IMR-90 (cell line): ENCODE measurements at regions not wholly inside any gene's neighbourhood (a gene's known extent, or its start where the extent isn't known, plus 50 kb on each side); places are given as distances from the start of the nearest gene placed in this dataset.

Experiments
- ATAC-seq: fragments of 200-7000 bp; cut with Tn5 transposase; 2 replicates; pipeline ENCODE4 v1.9.1; 2020; ENCODE audit warnings: low read depth, mild to moderate bottlenecking, moderate library complexity
- BruUV-seq: library from RNA; stranded (reverse); fragments of 400-500 nt; replicated peaks from 2 replicates; lab custom pipeline; 2021; lab: Mats Ljungman, UMichigan
- CTCF ChIA-PET: fragments of 300-600 bp; formaldehyde crosslinking; extraction: SDS; loops from one replicate; lab custom pipeline; 2021; ENCODE audit warnings: antibody characterized with exemption; lab: Yijun Ruan, JAX
- POLR2A ChIA-PET: fragments of 300-600 bp; sonication (Branson Sonifier 250); formaldehyde crosslinking; loops from one replicate; lab custom pipeline; 2022; ENCODE audit warnings: antibody characterized with exemption; ENCODE audit not compliant: unreplicated experiment; lab: Charles Lee
- DNase-seq: peaks from one replicate; pipeline ENCODE4 v3.0.0; 2013
- H2AFZ ChIP-seq: replicated peaks from 2 replicates; pipeline ENCODE3; 2013; ENCODE audit warnings: low read length, mild to moderate bottlenecking; ENCODE audit not compliant: poor library complexity
- H2AK5ac ChIP-seq: 2 replicates; pipeline ENCODE4 v1.6.1; 2013; ENCODE audit warnings: low read depth, low read length, inconsistent platforms
- H2AK9ac ChIP-seq: replicated peaks from 2 replicates; pipeline ENCODE3; 2013; ENCODE audit warnings: mild to moderate bottlenecking, low read depth, low read length, moderate library complexity; ENCODE audit not compliant: poor library complexity
- H2BK120ac ChIP-seq: 2 replicates; pipeline ENCODE4 v1.6.1; 2013; ENCODE audit warnings: low read depth, low read length, inconsistent platforms
- H2BK15ac ChIP-seq: 3 replicates; pipeline ENCODE4 v1.6.1; 2013; ENCODE audit warnings: low read depth, low read length, inconsistent platforms
- H2BK20ac ChIP-seq: 2 replicates; pipeline ENCODE4 v1.6.1; 2013; ENCODE audit warnings: low read depth, mild to moderate bottlenecking, inconsistent platforms, low read length, moderate library complexity
- H2BK5ac ChIP-seq: 2 replicates; pipeline ENCODE4 v1.6.1; 2013; ENCODE audit warnings: mild to moderate bottlenecking, low read depth, low read length, inconsistent platforms; ENCODE audit not compliant: poor library complexity, severe bottlenecking
- H3K14ac ChIP-seq: replicated peaks from 2 replicates; pipeline ENCODE4 v1.6.1; 2013; ENCODE audit warnings: low read depth, low read length, inconsistent platforms
- H3K18ac ChIP-seq: 2 replicates; pipeline ENCODE4 v1.6.1; 2013; ENCODE audit warnings: low read depth, low read length, control low read depth
- H3K23ac ChIP-seq: 2 replicates; pipeline ENCODE4 v1.6.1; 2013; ENCODE audit warnings: low read depth, low read length, inconsistent platforms
- H3K27ac ChIP-seq: 2 replicates; pipeline ENCODE4 v1.5.1; 2013; ENCODE audit warnings: mild to moderate bottlenecking, control low read depth, low read length; ENCODE audit not compliant: insufficient read depth
- H3K27me3 ChIP-seq: 2 replicates; pipeline ENCODE4 v1.6.1; 2013; ENCODE audit warnings: low read length; ENCODE audit not compliant: control insufficient read depth, insufficient read depth
- H3K36me3 ChIP-seq: 2 replicates; pipeline ENCODE4 v1.6.1; 2013; ENCODE audit warnings: low read length, mixed read lengths; ENCODE audit not compliant: control insufficient read depth, insufficient read depth
- H3K4ac ChIP-seq: 2 replicates; pipeline ENCODE4 v1.6.1; 2013; ENCODE audit warnings: low read depth, low read length, inconsistent platforms
- H3K4me1 ChIP-seq: 2 replicates; pipeline ENCODE4 v1.6.1; 2013; ENCODE audit warnings: low read length, mixed read lengths; ENCODE audit not compliant: control insufficient read depth, insufficient read depth
- H3K4me2 ChIP-seq: 2 replicates; pipeline ENCODE4 v1.6.1; 2013; ENCODE audit warnings: low read depth, mild to moderate bottlenecking, control low read depth, low read length, moderate library complexity
- H3K4me3 ChIP-seq: 2 replicates; pipeline ENCODE4 v1.5.1; 2013; ENCODE audit warnings: low read depth, mild to moderate bottlenecking, control low read depth, low read length, moderate library complexity; ENCODE audit not compliant: insufficient read depth
- H3K56ac ChIP-seq: 2 replicates; pipeline ENCODE4 v1.6.1; 2013; ENCODE audit warnings: low read length, inconsistent platforms; ENCODE audit not compliant: insufficient read depth; ENCODE audit errors: extremely low read depth
- H3K79me1 ChIP-seq, 2 experiments: 2 replicates each; pipeline ENCODE4 v1.6.1; 2013; ENCODE audit warnings: low read length in 2 of 2, inconsistent platforms in 1 of 2, low read depth in 1 of 2
- H3K9ac ChIP-seq: 2 replicates; pipeline ENCODE4 v1.6.1; 2013; ENCODE audit warnings: low read depth, low read length, control low read depth
- H3K9me1 ChIP-seq: 2 replicates; pipeline ENCODE4 v1.6.1; 2013; ENCODE audit warnings: low read length, inconsistent platforms; ENCODE audit not compliant: insufficient read depth
- H3K9me3 ChIP-seq: 2 replicates; pipeline ENCODE4 v1.6.1; 2013; ENCODE audit warnings: low read length; ENCODE audit not compliant: control insufficient read depth, insufficient read depth
- H4K20me1 ChIP-seq: 2 replicates; pipeline ENCODE4 v1.6.1; 2013; ENCODE audit warnings: low read length, inconsistent platforms; ENCODE audit not compliant: insufficient read depth
- H4K5ac ChIP-seq: 2 replicates; pipeline ENCODE4 v1.6.1; 2013; ENCODE audit warnings: mild to moderate bottlenecking, low read depth, low read length, control low read depth
- H4K8ac ChIP-seq, 2 experiments: 2 replicates each; pipeline ENCODE4 v1.6.1; 2013; ENCODE audit warnings: low read depth in 2 of 2, low read length in 2 of 2, control low read depth in 1 of 2, inconsistent platforms in 1 of 2
- H4K91ac ChIP-seq: 2 replicates; pipeline ENCODE4 v1.6.1; 2013; ENCODE audit warnings: low read depth, low read length, inconsistent platforms; ENCODE audit not compliant: insufficient read depth
- BHLHE40 ChIP-seq: fragments of 150-350 bp; IDR thresholded peaks from 2 replicates; pipeline ENCODE4 v1.6.1; 2016; ENCODE audit warnings: mild to moderate bottlenecking, low read depth, low read length
- CEBPB ChIP-seq: IDR thresholded peaks from 2 replicates; pipeline ENCODE4 v1.6.1; 2012; ENCODE audit warnings: low read depth, low read length, improper control_type of control experiment
- CHD1 ChIP-seq: IDR thresholded peaks from 2 replicates; pipeline ENCODE4 v1.6.1; 2012; ENCODE audit warnings: low read depth, low read length, improper control_type of control experiment
- FOS ChIP-seq: fragments of 150-350 bp; IDR thresholded peaks from 2 replicates; pipeline ENCODE4 v1.6.1; 2016; ENCODE audit warnings: low read depth, low read length
- MAFK ChIP-seq: IDR thresholded peaks from 2 replicates; pipeline ENCODE4 v1.6.1; 2012; ENCODE audit warnings: low read depth, low read length, improper control_type of control experiment
- MAZ ChIP-seq: IDR thresholded peaks from 2 replicates; pipeline ENCODE4 v1.6.1; 2012; ENCODE audit warnings: low read depth, mild to moderate bottlenecking, low read length, improper control_type of control experiment, moderate library complexity, borderline replicate concordance
- MXI1 ChIP-seq: IDR thresholded peaks from 2 replicates; pipeline ENCODE4 v1.6.1; 2012; ENCODE audit warnings: low read depth, mild to moderate bottlenecking, low read length, moderate library complexity, borderline replicate concordance
- NFE2L2 ChIP-seq: fragments of 150-350 bp; IDR thresholded peaks from 2 replicates; pipeline ENCODE4 v1.6.1; 2016; ENCODE audit warnings: low read depth, mild to moderate bottlenecking, low read length
- POLR2A ChIP-seq: IDR thresholded peaks from 2 replicates; pipeline ENCODE4 v1.6.1; 2012; ENCODE audit warnings: mild to moderate bottlenecking, low read depth, low read length
- RAD21 ChIP-seq: IDR thresholded peaks from 2 replicates; pipeline ENCODE4 v1.6.1; 2012; ENCODE audit warnings: low read length, improper control_type of control experiment
- RFX5 ChIP-seq: IDR thresholded peaks from 2 replicates; pipeline ENCODE4 v1.8.0; 2012; ENCODE audit warnings: low read depth, mild to moderate bottlenecking, low read length, moderate library complexity
- SMC3 ChIP-seq: fragments of 150-350 bp; IDR thresholded peaks from 2 replicates; pipeline ENCODE4 v1.6.1; 2016; ENCODE audit warnings: low read depth, mild to moderate bottlenecking, antibody characterized with exemption, low read length, moderate library complexity
- dilution Hi-C: fragments of 300-500 bp; cut with HindIII; formaldehyde crosslinking; loops from one replicate; pipeline ENCODE4 v1.14.3; 2018; ENCODE audit warnings: low sequenced_read_pairs; ENCODE audit not compliant: unreplicated experiment
- in situ Hi-C: fragments of 300-500 bp; cut with MboI; formaldehyde crosslinking; loops from 3 replicates; pipeline ENCODE4 v1.14.3; 2019; ENCODE audit warnings: low sequenced_read_pairs, inconsistent platforms, mixed read lengths
- intact Hi-C: fragments of 100-400 bp; cut with micrococcal nuclease; formaldehyde crosslinking; loops from 2 replicates; pipeline ENCODE4 v1.10.0; 2022
- TF ChIP-seq, protein P1 (sequence below): fragments of 150-350 bp; IDR thresholded peaks from 2 replicates; pipeline ENCODE4 v1.6.1; 2016; ENCODE audit warnings: low read depth, mild to moderate bottlenecking, low read length, moderate library complexity, borderline replicate concordance
- TF ChIP-seq, protein P2 (sequence below): conservative IDR thresholded peaks from 2 replicates; pipeline ENCODE4 v1.5.1; 2012; ENCODE audit warnings: mild to moderate bottlenecking, low read depth, low read length, improper control_type of control experiment
- TF ChIP-seq, protein P3 (sequence below): fragments of 150-350 bp; IDR thresholded peaks from 2 replicates; pipeline ENCODE4 v1.6.1; 2017; ENCODE audit warnings: mild to moderate bottlenecking, antibody characterized with exemption, low read length, low read depth

DNA sequence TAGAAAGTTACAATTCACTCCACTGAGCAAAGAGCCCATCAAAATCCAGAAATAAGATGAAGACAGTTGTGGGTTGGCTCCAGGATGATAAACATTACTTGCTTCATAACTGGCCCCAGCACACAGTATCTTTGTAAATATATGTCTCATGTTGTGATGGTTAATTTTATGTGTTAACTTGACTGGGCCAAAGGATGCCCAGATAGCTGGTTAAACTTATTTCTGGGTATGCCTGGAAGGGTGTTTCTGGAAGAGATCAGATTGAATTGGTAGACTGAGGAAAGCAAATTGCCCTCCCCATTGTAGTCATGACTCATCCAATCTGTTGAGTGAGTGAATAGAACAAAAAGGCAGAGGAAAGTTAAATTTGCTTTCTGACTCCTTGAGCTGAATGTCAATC lies 373.8 kb downstream of the LNPK start:
- Histone ChIP-seq H3K56ac (no peak overlapping the region), H4K20me1 (no peaks in the 10 kb centered on the region), H3K4me2 (no peak overlapping the region), H3K23ac (no peak overlapping the region), H3K18ac (no peak overlapping the region), H2AK5ac (no peak overlapping the region), H4K5ac (no peak overlapping the region), H3K9me1 (no peaks in the 10 kb centered on the region), H3K79me1 (no peaks in the 10 kb centered on the region), H2AK9ac (no peak overlapping the region), H2BK120ac (no peak overlapping the region), H3K27ac (no peak overlapping the region), H3K4me1 (no peaks in the 10 kb centered on the region), H3K36me3 (no peaks in the 10 kb centered on the region), H4K91ac (no peak overlapping the region), H2AFZ (no peak overlapping the region), H3K9me3 (no peaks in the 10 kb centered on the region), H4K8ac (no peak overlapping the region), H2BK5ac (no peak overlapping the region), H3K9ac (no peak overlapping the region), H3K14ac (no peak overlapping the region), H2BK15ac (no peak overlapping the region), H3K4me3 (no peak overlapping the region), H3K27me3 (no peaks in the 10 kb centered on the region), H2BK20ac (no peak overlapping the region), H3K4ac (no peak overlapping the region)
- ChIA-PET POLR2A (interaction anchor here (0.5 kb wide), 1 partner anchor 262 kb away, joined by 3 read pairs; no protein-coding TSS in a partner anchor), CTCF (no interaction called here)
- ATAC-seq (no peak), DNase-seq (no peak)
- intact Hi-C loops (no loop called here), dilution Hi-C loops (no loop called here), in situ Hi-C loops (no loop called here)
- BruUV-seq, result no TSS peak
- TF ChIP-seq RFX5 (no peak), BHLHE40 (no peak), POLR2A (no peak), SMC3 (no peak), CEBPB (no peak), MAFK (no peak), MAZ (no peak), NFE2L2 (no peak), MXI1 (no peak), CHD1 (no peak), FOS (no peak), RAD21 (no peak)
- TF ChIP-seq, protein P1, sequence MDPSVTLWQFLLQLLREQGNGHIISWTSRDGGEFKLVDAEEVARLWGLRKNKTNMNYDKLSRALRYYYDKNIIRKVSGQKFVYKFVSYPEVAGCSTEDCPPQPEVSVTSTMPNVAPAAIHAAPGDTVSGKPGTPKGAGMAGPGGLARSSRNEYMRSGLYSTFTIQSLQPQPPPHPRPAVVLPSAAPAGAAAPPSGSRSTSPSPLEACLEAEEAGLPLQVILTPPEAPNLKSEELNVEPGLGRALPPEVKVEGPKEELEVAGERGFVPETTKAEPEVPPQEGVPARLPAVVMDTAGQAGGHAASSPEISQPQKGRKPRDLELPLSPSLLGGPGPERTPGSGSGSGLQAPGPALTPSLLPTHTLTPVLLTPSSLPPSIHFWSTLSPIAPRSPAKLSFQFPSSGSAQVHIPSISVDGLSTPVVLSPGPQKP, result no peak
- TF ChIP-seq, protein P2, sequence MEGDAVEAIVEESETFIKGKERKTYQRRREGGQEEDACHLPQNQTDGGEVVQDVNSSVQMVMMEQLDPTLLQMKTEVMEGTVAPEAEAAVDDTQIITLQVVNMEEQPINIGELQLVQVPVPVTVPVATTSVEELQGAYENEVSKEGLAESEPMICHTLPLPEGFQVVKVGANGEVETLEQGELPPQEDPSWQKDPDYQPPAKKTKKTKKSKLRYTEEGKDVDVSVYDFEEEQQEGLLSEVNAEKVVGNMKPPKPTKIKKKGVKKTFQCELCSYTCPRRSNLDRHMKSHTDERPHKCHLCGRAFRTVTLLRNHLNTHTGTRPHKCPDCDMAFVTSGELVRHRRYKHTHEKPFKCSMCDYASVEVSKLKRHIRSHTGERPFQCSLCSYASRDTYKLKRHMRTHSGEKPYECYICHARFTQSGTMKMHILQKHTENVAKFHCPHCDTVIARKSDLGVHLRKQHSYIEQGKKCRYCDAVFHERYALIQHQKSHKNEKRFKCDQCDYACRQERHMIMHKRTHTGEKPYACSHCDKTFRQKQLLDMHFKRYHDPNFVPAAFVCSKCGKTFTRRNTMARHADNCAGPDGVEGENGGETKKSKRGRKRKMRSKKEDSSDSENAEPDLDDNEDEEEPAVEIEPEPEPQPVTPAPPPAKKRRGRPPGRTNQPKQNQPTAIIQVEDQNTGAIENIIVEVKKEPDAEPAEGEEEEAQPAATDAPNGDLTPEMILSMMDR, result no peak
- TF ChIP-seq, protein P3, sequence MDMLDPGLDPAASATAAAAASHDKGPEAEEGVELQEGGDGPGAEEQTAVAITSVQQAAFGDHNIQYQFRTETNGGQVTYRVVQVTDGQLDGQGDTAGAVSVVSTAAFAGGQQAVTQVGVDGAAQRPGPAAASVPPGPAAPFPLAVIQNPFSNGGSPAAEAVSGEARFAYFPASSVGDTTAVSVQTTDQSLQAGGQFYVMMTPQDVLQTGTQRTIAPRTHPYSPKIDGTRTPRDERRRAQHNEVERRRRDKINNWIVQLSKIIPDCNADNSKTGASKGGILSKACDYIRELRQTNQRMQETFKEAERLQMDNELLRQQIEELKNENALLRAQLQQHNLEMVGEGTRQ, result no peak
